ENCODE measurements at regions not wholly inside any gene's neighbourhood (a gene's known extent, or its start where the extent isn't known, plus 50 kb on each side); places are given as distances from the start of the nearest gene placed in this dataset.

DNA sequence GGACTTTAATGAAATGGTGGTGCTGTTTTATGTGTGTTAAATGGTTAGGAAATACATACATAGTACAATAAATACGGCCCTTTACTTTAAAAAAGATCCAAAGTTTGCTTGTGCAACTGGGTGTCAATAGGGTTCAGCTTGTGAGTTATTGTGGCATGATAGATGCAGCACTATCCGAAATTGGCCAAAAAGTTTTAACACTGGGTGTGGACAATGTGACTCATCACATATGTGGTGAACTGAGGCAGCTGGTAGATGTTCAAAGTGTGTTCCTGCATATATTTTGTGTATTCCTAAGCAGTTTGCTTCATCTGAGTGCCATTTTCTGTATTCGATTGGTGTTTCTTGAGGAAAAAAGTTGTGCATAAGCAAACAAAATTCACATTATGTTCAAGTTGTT, 473.1 kb downstream of the KIF20B start:
- FAIRE-seq (no peak), DNase-seq (ENCODE audit: low spot score) (no peak), ATAC-seq (no peak)
- no peaks in the 10 kb centered on the region for H3K9me3 ChIP-seq (ENCODE audit: low read length)
- H3K4me2 ChIP-seq (ENCODE audit: low read depth, low read length) = no peak overlapping the region
- TF ChIP-seq ZNF883 (CRISPR knock-in tag; IDR thresholded peaks at IDR 0.05; ENCODE audit: not compliant biosample characterization) = no peak
- TF ChIP-seq NFYB (CRISPR knock-in tag; IDR thresholded peaks at IDR 0.05) = no peak
- no peak for TF ChIP-seq ZFP37 (CRISPR knock-in tag; IDR thresholded peaks at IDR 0.05; ENCODE audit: borderline replicate concordance)
- no peak for TF ChIP-seq MAFG (CRISPR knock-in tag; IDR thresholded peaks at IDR 0.05)
- TF ChIP-seq PHF5A (CRISPR knock-in tag; IDR thresholded peaks at IDR 0.05; ENCODE audit: low read depth, unreplicated experiment) = no peak
- TF ChIP-seq ZC3H4 (CRISPR knock-in tag; IDR thresholded peaks at IDR 0.05; ENCODE audit: borderline replicate concordance) = no peak
- TF ChIP-seq, protein P1, sequence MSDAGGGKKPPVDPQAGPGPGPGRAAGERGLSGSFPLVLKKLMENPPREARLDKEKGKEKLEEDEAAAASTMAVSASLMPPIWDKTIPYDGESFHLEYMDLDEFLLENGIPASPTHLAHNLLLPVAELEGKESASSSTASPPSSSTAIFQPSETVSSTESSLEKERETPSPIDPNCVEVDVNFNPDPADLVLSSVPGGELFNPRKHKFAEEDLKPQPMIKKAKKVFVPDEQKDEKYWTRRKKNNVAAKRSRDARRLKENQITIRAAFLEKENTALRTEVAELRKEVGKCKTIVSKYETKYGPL (CRISPR knock-in tag; IDR thresholded peaks at IDR 0.05) = no peak
- TF ChIP-seq, protein P2, sequence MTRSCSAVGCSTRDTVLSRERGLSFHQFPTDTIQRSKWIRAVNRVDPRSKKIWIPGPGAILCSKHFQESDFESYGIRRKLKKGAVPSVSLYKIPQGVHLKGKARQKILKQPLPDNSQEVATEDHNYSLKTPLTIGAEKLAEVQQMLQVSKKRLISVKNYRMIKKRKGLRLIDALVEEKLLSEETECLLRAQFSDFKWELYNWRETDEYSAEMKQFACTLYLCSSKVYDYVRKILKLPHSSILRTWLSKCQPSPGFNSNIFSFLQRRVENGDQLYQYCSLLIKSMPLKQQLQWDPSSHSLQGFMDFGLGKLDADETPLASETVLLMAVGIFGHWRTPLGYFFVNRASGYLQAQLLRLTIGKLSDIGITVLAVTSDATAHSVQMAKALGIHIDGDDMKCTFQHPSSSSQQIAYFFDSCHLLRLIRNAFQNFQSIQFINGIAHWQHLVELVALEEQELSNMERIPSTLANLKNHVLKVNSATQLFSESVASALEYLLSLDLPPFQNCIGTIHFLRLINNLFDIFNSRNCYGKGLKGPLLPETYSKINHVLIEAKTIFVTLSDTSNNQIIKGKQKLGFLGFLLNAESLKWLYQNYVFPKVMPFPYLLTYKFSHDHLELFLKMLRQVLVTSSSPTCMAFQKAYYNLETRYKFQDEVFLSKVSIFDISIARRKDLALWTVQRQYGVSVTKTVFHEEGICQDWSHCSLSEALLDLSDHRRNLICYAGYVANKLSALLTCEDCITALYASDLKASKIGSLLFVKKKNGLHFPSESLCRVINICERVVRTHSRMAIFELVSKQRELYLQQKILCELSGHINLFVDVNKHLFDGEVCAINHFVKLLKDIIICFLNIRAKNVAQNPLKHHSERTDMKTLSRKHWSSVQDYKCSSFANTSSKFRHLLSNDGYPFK (CRISPR knock-in tag; IDR thresholded peaks at IDR 0.05; ENCODE audit: borderline replicate concordance) = no peak
- TF ChIP-seq CHCHD3 (CRISPR knock-in tag; IDR thresholded peaks at IDR 0.05) = no peak
- TF ChIP-seq, protein P3, sequence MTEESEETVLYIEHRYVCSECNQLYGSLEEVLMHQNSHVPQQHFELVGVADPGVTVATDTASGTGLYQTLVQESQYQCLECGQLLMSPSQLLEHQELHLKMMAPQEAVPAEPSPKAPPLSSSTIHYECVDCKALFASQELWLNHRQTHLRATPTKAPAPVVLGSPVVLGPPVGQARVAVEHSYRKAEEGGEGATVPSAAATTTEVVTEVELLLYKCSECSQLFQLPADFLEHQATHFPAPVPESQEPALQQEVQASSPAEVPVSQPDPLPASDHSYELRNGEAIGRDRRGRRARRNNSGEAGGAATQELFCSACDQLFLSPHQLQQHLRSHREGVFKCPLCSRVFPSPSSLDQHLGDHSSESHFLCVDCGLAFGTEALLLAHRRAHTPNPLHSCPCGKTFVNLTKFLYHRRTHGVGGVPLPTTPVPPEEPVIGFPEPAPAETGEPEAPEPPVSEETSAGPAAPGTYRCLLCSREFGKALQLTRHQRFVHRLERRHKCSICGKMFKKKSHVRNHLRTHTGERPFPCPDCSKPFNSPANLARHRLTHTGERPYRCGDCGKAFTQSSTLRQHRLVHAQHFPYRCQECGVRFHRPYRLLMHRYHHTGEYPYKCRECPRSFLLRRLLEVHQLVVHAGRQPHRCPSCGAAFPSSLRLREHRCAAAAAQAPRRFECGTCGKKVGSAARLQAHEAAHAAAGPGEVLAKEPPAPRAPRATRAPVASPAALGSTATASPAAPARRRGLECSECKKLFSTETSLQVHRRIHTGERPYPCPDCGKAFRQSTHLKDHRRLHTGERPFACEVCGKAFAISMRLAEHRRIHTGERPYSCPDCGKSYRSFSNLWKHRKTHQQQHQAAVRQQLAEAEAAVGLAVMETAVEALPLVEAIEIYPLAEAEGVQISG (CRISPR knock-in tag; IDR thresholded peaks at IDR 0.05) = no peak
- no peak for TF ChIP-seq JARID2 (CRISPR knock-in tag; IDR thresholded peaks at IDR 0.05; ENCODE audit: insufficient replicate concordance)
- TF ChIP-seq FOXC1 (CRISPR knock-in tag; IDR thresholded peaks at IDR 0.05; ENCODE audit: borderline replicate concordance) = no peak
- TF ChIP-seq RCOR2 (CRISPR knock-in tag; IDR thresholded peaks at IDR 0.05) = no peak
- no peak for TF ChIP-seq ZNF143 (CRISPR knock-in tag; IDR thresholded peaks at IDR 0.05)
- no peak for TF ChIP-seq SRF (IDR thresholded peaks at IDR 0.05; ENCODE audit: low read depth, low read length)
- no peak for TF ChIP-seq SOX13 (IDR thresholded peaks at IDR 0.05)
- TF ChIP-seq SOX13 (CRISPR knock-in tag; conservative IDR thresholded peaks at IDR 0.05 in 1 of 2, IDR thresholded peaks at IDR 0.05 in 1 of 2) = no peak
- TF ChIP-seq, protein P4, sequence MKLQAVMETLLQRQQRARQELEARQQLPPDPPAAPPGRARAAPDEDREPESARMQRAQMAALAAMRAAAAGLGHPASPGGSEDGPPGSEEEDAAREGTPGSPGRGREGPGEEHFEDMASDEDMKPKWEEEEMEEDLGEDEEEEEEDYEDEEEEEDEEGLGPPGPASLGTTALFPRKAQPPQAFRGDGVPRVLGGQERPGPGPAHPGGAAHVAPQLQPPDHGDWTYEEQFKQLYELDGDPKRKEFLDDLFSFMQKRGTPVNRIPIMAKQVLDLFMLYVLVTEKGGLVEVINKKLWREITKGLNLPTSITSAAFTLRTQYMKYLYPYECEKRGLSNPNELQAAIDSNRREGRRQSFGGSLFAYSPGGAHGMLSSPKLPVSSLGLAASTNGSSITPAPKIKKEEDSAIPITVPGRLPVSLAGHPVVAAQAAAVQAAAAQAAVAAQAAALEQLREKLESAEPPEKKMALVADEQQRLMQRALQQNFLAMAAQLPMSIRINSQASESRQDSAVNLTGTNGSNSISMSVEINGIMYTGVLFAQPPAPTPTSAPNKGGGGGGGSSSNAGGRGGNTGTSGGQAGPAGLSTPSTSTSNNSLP (IDR thresholded peaks at IDR 0.05; ENCODE audit: low read depth, low read length) = no peak
- no peaks in the 10 kb centered on the region for H3K4me1 ChIP-seq (ENCODE audit: insufficient read depth, low read length)
- H3K27me3 ChIP-seq (ENCODE audit: control insufficient read depth in 1 of 2, insufficient read depth in 2 of 2, low read length in 2 of 2) = no peaks in the 10 kb centered on the region
- 3% methylated on average over 3 of the region's 3 CpGs for WGBS (ENCODE audit: low lambda C conversion rate)
- H3K4me3 ChIP-seq (replicated peaks in 1 of 3; ENCODE audit: insufficient read depth in 1 of 3, low read depth in 2 of 3, low read length in 3 of 3) = no peak overlapping the region
- H3K36me3 ChIP-seq (replicated peaks in 1 of 2; ENCODE audit: control insufficient read depth in 1 of 2, insufficient read depth in 2 of 2, low read length in 2 of 2) = no peaks in the 10 kb centered on the region
- in situ Hi-C loops (cut with HindIII; ENCODE audit: extremely low pct_ligation_motif_present, low pct_unique_long_range_greater_than_20kb) = no loop called here
- no peak overlapping the region for H3K9ac ChIP-seq (ENCODE audit: insufficient read depth, low read depth, low read length)
- CTCF ChIA-PET (ENCODE audit: low intra/inter-chr PET ratio, low total read pairs) = no interaction called here
- H3K27ac ChIP-seq (ENCODE audit: extremely low read length, insufficient read depth, low read length) = no peak overlapping the region
- H2AFZ ChIP-seq (ENCODE audit: low read length) = no peak overlapping the region
- POLR2A ChIA-PET = no interaction called here
- H4K20me1 ChIP-seq (ENCODE audit: insufficient read depth, low read length) = no peaks in the 10 kb centered on the region
- no peaks in the 10 kb centered on the region for H3K79me2 ChIP-seq (ENCODE audit: insufficient read depth, low read length)
- intact Hi-C loops (cut with micrococcal nuclease; ENCODE audit: unreplicated experiment) = no loop called here
- no TSS peak for BruUV-seq (replicated peaks)

Data from HepG2 (cell line).